Kidney glomerular epithelial cell (primary cell): ENCODE measurements at regions not wholly inside any gene's neighbourhood (a gene's known extent, or its start where the extent isn't known, plus 50 kb on each side); places are given as distances from the start of the nearest gene placed in this dataset.

Experiments used
- DNase-seq: peaks from one replicate; lab custom pipeline; 2025; lab: John Stamatoyannopoulos, UW

DNA sequence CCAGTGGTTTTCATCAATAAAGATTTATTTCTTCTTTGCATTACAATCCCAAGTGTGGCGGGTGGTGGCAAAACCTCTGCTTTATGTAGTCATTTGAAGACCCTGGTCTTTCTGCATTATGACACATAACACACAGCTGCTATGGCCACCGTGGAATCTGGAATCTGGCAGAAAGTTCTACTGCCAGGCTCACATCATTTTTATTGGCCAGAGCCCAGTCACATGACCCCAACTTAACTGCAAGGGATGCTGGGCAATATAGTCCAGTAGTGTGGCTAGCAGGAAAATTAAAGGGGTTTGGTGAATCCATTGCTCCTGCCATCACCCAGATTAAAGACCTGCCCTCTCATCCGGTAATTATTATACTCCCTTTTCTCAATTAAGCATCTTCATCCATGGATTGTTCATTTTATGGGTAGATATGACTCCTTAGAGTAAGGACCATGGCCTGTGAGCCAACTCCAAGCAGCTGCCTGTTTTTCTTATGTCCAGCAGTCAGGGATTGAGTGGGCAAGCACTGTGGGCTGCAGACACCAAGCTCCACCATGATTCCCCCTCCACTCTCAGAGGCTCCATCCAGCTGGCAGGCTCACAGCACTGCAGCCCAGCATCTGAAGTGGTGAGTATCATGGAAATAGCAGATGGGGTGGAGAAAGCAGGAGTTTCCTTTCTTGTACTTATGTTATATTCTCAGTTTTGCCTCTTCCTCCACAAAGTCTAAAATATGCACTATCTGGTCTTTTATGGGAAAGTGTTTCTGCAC is 1030.7 kb downstream of the AACS start:
- DNase-seq: no peak

GRCh38 chr12:126106706-126107105 is 1041.5 kb downstream of the AACS start:
- no peak for DNase-seq

DNA sequence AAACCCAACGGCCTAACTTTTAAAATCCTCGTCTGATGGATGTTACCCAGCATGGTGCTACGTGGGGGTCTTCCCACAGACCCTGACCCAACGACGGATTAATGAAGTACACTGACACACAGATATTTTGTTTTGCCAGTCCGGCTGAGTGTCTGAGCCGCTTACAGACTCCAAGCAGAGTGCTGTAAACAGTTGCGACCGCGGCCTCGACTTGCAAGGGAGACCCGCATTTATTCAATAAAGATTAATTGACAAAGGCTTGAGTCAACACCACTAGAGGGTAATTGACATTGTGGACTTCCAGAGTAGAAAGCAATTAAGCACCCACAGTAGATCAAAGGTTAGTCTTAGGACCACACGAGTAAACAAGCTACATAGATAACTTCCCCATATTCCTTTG is 1042.4 kb downstream of the AACS start:
- no peak for DNase-seq

GRCh38 chr12:126108247-126108646 is 1043.0 kb downstream of the AACS start:
- DNase-seq: no peak

GRCh38 chr12:126112141-126112540 is 1046.9 kb downstream of the AACS start:
- DNase-seq: no peak

DNA sequence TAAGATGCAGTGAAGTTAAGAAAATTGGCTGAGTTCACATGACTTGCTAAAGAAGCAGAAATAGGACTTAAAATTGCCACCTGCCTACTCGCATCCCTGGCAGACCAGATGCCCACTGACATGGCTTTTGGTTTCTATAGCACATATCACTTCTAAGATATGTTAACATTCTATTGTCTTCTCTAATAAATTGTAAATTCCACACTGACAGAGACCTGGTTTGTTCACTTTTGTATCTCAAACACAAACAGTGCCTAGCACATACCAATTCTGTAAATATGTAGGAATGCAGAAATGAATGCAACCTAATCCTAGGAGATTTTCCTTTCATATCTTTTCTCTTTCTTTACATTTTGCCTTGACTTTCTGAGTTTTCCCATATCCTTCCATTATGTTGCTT is 1047.6 kb downstream of the AACS start:
- DNase-seq: no peak

- no peak for DNase-seq
Observed at GRCh38 chr12:126114441-126114840, 1049.2 kb downstream of the AACS start.

GRCh38 chr12:126117502-126117901 is 1052.3 kb downstream of the AACS start:
- DNase-seq: no peak

GRCh38 chr12:126139355-126139754 is 1074.1 kb downstream of the AACS start:
- DNase-seq: no peak

GRCh38 chr12:126144603-126145002 is 1079.4 kb downstream of the AACS start:
- no peak for DNase-seq

DNA sequence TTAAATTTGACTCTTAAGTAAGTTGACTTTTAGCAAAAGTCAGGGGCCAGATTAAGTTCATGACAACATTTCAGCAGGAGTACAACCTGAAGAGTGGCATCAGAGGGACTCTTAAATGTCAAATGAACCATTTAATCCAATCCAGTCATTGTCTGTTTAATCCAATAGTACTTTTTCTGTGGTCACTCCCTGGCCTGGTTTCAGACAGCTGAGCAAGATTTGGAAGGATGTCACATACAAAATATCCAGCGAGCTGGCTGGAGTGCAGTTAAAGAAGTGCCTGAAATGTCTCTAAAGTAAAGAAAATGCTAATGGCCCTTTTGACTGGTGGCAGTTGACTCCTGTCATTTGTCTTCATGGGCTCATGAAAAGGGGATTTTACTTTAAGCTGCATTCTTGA is 1082.1 kb downstream of the AACS start:
- DNase-seq: no peak

DNA sequence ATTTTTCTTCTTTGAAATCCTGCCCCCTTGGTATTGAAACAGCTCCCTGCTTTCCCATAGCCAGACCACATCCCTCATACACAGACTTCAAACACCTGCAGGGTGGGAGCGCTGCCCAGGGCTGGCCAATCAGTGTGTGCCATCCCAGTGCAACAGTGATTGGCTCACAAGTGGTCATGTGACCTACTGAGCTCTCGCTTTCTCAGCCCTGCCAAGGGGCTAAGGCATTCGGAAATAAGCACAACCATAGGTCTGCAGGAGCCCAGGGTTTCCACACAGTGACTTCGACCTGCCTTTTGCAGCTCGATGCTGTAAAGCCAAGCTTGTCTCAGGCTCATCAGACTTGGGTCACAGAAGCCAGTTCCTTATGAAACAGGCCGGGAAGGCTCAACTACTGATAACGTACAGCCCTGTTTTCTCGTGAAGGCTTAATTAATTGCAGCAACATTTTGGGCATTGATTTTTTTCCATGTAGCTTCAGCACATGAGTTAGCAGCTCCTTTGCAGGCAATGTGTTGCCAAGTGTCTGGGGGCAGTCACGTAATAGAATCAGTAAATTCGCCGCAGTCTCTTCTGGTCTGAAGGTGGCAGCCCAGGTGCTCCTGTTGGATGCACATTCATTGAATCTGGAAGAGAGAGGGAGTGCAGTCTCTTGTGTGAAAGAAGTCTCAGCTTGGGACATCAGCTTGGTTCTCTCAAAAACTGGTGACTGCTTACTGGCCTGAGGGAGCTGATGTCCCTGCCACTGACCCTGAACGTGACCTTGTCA is 1091.8 kb downstream of the AACS start:
- DNase-seq: no peak

DNA sequence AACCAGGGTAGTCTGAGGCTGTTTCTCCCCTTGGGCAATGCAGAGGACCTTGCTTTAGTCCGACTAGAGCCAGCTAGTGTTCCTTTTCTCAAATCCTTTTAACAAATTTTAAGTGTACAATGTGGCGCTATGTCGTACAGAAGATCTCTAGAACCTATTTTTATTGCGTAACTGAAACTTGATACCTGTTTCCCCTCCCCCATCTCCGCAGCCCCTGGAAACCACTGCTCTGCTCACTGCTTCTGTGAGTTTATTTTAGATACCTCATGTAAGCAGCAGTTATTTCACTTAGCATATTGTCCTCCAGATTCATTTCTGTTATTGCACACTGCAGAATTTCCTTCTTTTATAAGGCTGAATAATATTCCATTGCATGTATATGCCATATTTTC is 1092.3 kb downstream of the AACS start:
- no peak for DNase-seq

DNA sequence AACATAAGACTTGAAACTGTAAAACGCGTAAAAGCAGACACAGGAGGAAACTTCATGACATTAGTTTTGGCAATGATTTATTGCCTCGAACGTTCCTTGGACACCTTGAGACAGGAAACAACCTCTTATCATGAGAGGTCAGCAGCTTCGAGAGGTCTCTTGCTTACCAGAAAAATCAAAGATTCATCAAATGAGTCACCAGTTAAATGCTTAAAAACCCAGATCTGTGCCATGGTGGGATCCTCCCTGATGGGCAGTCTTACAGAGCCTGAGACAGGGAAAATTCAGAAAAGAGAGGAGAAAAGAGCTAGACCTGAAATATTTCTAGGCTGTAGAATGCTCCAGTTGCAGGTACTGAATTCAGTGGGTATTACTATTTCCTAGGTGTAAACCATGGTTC is 1093.9 kb downstream of the AACS start:
- no peak for DNase-seq

DNA sequence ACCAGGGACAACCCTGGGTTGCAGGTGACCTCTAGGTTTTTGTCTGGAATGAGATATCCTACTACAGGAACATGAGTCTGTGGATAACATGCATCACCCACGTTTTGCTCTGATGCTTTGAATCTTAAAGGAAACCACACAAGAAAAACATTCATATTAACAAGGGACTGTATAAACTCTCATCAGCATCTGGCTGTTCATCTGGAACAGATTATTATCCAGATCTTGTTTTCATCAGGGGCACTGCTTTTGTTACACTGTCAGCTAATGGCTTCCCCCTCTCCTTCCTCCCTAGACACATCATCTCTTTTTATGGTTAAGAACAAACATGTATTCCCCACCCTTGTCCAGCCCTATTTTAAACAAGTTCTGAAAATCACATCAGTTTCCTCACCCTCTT is 1095.7 kb downstream of the AACS start:
- no peak for DNase-seq

DNA sequence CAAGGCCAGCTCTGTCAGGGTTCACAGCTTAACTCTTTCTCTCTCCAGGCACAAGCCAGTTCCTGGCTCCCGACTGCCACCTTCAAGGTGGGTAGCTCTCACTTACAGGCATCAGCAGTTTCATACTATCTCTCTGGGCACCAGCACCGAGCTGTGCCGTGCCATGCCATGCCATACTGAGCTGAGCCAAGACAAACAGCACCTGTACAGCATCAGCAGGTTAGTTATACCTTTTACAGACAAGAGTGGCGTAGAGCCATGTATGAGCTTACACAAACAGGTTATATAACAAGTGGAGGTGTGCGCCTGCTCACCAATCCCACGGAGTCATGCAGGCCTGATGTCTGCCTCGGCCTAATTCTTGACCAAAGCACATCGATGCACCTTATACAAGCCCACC is 1098.7 kb downstream of the AACS start:
- no peak for DNase-seq

GRCh38 chr12:126171937-126172559 is 1106.8 kb downstream of the AACS start:
- no peak for DNase-seq

GRCh38 chr12:126182619-126183236 is 1117.5 kb downstream of the AACS start:
- no peak for DNase-seq

- no peak for DNase-seq
Observed at GRCh38 chr12:126185025-126185424, 1119.8 kb downstream of the AACS start.

DNA sequence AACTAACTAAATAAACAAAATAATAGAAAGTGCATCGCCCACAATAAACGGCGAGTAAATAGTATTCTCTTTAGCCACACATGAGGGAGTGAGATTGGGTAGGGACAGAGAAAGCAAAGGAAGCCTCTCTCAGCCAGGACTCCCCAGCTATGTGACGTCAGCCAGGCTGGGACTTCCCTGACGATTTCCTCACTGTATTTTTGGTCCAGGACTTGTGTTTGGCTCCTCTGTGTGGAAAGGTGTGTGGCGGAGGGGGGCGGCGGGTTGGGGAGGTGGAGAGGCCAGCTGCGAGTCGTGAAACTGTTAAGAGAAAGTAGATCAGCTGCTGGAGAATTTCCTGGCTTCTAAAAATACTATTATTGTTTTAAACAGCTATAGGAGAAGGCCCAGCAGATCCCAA is 1124.6 kb downstream of the AACS start:
- DNase-seq: no peak

DNA sequence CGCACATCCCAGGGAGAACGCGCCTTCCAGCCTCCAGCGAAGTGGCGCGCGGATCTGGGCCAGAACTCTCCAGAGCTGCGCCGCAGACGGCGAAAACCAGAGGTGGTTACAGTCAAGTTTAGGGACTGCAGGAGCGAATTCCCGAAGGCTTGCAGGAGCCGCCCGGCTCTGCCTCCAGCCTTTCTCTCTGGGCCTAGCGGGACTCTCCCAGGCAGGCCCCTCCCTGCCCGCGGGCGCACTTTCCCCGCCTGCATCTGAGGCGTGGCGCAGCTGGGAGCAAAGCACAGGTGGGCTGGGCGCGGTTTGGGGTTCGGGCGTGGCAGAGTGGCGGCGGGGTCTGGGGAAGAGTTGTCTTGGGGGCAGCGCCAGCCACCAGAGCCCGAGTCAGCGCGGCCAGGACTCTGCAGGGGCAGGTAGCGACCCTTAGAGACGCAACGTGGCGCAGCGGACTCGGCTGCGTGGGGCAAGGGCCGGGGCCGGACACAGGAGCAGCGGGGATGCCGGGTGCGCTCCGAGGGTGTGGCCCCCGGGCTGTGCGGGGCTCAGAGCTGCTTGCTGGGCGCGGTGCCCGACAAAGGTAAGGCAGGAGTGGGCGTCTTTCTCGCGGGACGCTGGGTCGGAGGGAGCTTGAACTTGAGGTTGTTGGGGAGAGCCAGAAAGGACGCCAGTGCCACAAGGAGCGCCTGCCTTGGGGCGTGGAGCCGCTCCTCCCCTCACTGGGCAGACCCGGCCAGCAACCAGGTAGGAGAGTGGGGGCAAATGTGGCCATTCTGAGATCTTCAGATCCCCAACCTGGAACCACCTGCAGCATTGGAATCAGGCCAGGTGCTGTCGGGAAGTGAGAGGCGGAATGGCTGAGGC is 1126.0 kb downstream of the AACS start:
- no peak for DNase-seq

DNA sequence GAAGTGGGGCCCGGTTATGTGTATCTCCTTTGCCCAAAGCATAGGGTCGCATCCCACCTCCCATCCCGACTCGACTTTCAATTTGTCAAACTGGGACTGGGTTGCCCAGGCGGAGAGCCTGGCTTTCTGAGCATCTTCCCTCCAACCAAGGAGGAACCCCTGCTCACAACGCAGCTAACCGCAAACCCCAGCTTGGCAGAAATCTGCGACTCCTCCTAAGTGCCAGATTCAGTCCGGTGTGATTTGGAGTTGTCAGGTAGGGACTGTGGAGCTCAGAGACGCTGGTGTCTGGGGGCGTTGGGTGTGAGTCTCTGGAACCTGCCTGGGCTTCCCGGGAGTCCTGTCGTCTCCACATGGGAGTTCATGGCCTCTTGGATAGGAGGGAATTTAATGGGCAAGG is 1126.7 kb downstream of the AACS start:
- no peak for DNase-seq
